HG02970 (cell line): ENCODE measurements at regions not wholly inside any gene's neighbourhood (a gene's known extent, or its start where the extent isn't known, plus 50 kb on each side); places are given as distances from the start of the nearest gene placed in this dataset.

Experiments
- ATAC-seq: cut with Tn5 transposase; IDR thresholded peaks from one replicate; pipeline ENCODE4 v1.9.1; 2021; ENCODE audit warnings: mild to moderate bottlenecking, moderate library complexity, moderate number of reproducible peaks; ENCODE audit not compliant: unreplicated experiment, low FRiP score

DNA sequence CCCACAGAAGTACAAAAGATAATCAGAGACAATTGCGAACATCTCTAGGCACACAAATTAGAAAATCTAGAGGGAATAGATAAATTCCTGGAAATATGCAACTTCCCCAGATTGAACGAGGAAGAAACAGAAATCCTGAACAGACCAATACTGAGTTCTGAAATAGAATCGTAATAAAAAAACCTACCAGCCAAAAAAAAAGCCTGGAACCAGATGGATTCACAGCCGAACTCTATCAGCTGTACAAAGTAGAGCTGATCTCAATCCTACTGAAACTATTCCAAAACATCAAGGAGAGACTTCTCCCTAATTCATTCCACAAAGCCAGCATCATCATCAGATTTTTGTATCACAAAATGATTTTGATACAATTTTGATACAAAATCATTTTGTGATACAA, 206.4 kb downstream of the REEP3 start:
- no peak for ATAC-seq

DNA sequence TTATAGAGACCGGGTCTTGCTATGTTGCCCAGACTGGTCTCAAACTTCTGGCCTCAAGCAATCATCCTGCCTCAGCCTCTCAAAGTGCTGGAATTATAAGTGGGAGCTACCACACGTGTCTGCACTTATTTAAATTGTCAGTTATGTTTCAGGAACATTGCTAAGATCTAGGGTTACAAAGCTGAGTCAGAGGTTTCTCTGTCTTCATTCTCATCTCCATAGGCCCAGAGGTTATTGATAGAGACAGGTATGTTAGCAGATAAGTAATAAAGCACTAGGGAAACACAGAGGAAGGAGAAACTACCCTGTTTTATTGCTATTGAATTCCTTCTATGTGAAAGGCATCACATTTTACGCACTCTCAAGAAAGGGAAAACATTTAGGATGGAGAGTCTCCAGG, 214.1 kb downstream of the REEP3 start:
- ATAC-seq, result no peak

DNA sequence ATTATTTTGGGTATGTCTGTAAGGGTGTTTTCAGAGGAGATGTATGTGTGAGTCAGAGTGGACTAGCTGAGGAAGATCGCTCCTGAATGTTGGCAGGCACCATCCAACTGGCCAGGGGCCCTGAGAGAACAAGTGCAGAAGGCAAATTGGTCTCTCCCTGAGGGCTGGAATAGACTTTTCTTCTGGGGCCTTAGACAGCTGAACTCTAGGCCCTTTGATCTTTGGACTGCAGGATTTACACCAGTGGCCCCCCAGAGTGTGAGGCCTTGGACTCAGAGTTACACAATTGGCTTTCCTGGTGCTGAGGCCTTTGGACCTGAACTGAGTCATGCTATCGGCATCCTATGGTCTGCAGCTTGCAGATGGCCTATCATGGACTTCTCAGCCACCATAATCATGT, 217.2 kb downstream of the REEP3 start:
- ATAC-seq, result no peak

DNA sequence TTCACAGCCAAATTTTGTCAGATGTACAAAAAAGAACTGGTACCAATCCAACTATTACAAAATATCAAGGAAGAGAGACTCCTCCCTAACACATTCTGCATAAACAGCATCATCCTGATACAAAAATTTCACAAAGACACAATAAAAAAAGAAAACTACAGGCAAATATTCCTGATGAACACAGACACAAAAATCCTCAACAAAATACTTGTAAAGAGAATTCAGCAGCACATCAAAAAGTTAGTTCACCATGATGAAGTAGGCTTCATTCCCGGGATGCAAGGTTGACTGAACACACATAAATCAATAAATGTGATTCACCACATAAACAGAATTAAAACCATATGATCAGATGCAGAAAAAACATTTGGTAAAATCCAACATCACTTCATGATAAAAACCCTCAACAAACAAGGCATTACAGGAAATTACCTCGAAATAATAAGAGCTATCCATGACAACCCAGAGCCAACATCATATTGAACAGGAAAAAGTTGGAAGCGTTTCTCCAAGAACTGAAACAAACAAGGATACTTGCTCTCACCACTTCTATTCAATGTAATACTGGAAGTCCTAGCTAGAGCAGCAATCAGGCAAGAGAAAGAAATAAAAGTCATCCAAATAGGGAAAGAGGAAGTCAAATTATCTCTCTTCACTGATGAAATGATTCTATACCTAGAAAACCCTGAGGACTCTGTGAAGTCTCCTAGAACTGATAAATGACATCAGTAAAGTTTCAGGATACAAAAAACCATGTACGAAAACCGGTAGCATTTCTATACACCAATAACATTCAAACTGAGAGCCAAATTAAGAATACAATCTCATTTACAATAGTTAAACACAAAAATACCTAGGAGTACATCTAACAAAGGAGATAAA, 223.1 kb downstream of the REEP3 start:
- no peak for ATAC-seq

DNA sequence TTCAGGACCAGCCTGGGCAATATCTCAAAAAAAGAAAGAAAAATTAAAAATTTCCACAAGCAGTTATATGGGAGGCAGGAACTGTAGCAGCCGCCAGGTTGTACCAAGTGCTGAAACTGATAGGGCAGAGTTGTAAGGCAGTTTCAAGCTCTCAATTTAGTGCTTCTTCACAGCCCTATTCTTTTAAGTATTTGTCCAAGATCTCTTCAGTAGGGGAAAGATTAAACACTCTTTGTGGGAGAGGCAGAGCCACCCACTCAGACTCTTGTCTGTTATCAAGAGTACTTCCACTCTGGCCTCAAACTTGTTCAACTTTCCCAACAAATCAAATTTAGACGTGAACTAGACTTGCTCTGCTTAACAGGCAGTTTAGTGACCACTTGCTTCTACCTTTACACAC, 228.7 kb downstream of the REEP3 start:
- no peak for ATAC-seq

DNA sequence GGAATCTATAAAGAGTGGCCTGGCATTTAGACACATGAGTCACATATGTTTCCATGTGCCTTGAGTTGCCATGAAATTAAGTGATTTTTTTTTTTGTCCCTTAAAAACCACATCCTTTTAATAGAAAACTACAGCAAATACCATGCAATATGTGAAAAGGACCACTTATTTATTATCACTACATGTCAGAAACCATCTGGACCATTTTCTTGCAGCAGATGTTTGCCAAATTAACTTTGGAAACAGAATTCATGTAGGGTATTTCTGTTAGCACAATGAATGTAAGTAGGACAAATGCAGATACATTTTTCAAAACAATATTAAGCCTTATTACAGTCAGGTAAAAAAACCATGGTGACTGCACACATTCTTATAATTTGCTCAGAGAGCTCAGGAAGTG, 230.6 kb downstream of the REEP3 start:
- no peak for ATAC-seq

DNA sequence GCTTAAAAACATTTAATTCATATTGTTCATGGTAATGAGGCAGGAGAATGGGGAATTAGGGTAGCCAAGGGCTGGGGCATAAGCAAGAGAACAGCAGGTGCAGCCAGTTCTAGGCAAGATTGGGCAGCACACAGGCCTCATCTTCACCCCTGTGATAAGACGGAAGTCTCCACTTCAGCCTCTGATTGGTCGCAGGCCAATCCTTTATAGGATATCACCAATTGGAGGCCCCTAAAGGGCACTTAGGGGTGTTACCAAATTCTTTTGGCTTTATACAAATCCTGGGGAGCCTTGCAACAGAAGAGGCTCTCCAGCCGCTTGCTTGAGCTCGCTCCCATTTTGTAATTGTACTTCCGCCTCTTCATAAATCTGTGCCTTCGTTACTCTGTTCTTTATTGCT, 231.1 kb downstream of the REEP3 start:
- ATAC-seq, result no peak

DNA sequence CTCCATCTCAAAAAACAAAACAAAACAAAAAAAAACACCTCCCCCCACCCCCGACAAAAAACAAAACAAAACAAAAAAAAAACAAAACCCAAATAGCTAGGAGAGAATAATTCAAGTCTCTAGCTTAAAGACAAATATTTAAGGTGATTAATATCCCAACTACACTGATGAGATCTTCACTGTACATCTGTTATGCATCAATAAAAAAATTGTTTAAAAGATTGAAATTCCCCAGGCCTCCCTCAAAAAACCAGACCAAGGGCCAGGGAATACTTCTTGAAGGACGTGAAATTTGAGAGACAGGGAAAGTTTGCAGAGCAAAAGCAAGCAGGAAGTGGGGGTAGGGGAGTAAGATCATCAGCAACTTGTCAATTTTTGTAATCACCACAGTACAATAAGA, 232.6 kb downstream of the REEP3 start:
- ATAC-seq, result no peak

DNA sequence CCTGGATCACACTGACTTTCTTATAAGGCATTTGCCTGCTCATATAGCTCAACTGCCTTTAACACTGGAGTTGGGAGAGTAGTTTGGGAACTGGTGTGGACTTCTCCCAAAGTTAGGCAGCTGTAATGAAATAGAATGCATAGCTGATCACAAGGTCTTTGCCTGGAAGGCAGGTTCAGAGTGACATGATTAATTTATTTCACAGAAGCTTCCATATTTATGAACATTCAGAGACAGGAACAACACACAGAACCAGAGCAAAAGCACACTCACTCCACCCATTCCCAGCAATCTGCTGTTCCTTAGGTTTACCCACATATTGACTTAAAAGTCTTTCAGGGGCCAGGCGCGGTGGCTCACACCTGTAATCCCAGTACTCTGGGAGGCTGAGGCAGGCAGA, 234.2 kb downstream of the REEP3 start:
- ATAC-seq, result no peak

DNA sequence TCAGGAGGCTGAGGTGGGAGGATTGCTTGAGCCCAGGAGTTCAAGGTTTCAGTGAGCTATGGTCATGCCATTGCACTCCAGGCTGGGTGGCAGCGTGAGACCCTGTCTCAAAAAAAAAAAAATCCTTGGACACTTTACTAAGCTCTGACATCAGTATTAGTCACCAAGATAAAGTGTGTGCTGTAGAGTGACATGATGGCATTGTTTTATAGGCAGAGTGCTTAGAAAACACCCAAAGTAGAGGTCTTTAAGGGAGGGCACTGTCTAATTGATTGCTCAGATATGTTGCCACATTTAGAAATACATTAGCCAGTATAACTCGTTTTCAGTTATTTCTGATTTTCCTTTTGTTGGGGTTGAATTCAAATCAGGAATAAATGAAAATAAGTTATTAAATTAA, 235.9 kb downstream of the REEP3 start:
- no peak for ATAC-seq

DNA sequence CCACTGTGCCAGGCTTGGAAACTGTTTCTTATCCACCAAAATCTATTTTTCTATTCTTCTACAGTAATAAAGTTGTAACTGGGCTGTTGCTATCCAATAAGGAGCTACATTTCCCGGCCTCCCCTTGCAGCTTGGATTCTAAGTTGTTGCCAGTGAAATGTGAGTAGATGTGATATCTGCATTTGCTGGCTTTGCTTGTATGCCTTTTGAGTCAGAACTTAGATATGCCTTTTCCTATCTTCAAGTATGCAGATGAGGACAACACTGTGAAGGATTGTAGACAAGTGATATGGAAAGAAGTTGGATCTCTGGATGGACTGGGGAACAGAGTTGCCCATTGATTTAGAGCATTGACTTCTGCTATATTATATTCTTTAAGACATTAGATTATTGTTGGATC, 236.9 kb downstream of the REEP3 start:
- ATAC-seq, result no peak

DNA sequence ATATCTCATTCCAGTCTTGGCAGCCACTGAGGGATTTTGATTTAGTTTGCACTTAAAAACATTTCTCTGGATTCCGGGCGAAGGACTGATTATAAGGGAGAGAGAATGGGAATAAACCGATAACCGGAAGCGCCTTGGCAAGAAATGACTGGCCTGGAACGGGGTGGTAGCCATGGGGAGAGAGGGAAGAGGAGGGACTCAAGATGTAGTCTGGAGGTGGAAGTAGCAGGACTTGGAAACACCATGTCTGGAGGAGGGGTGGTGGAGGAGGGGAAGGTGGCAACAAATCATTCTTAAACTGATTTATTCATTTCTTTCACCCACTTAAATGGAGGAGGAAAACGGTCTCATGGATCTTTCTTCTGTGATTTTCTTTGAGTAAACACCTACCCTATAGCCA, 238.1 kb downstream of the REEP3 start:
- ATAC-seq, result no peak

DNA sequence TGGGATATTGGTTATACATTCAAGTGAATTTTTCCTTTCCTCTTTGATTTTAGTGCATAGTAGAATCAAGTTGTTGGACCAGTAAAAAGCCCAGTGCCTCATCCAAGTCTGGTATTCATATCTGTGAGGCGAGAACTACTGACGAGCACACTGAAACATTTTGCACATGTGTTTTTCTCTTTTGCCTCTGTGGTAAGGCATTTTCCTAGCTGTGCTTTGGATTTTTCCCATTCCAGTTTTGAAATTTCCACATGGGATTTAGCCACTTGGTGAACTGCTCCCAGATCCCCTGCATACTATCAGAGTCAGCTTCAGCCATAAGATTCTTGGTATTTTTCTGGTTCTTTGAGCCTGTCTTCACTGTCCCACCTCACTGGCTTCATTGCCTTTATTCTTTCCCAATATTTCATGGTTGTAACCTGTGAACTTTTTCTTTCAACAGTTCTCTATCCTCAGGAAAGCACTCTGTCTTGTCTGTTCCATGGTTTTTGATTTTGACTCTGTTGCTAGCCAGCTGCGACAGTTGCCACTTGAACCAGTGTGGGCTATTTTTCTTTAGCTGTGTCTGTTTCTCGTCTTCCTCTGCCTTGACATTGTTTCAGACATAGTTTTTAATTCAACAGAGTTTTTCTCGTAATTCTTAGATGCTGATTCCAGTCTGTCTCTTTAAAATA, 239.0 kb downstream of the REEP3 start:
- no peak for ATAC-seq

DNA sequence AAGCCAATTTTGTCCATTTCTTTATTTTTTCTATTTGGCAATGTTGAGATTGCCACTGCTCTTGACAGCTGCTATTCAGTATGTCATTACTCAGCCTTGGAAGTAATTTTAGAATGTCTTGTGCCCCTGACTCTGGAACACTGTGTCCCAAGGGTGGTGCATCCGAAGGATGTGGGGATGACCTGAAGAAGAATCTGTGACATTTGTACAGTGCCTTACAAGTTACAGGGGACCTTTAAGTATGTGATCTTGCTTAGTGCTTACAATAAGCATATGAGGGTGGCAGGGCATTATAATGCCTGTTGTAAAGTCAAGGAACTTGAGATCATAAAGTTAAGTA, 239.5 kb downstream of the REEP3 start:
- ATAC-seq, result no peak

DNA sequence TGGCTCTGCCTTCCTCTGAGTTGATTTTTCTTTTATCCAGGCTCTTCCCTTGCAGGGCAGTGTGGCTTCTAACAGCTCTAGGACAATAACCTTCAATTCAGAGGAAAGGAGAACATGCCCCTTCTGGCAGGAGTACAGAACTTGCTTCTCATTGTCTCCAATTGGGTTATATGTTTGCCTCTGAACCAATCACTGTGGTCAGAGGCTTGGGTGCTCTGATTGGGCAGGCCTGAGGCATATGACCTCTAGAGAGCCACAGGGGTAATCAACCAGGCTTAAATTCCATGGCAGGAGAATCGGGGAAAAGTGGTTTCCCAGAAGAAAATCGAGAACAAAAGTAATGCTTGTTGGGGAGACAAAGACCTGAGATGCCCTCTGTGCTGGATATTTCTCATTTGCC, 240.0 kb downstream of the REEP3 start:
- no peak for ATAC-seq

DNA sequence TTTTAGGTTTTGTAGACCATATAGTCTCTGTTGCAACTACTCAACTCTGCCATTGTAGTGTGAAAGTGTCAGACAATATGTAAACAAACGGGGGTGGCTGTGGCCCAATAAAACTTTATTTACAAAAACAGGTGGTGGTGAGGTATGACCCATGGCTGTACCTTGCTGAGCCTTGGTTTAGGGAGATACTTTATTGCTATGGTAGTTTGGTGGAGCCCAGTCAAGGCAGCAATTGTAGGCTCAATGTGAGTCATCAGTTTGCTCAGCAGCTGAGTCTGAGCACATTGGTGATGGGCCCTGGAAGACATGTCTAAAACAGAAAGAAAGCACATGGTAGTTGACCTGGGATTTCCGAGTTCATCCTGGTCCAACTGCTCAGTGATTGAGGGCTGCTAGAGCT, 242.5 kb downstream of the REEP3 start:
- no peak for ATAC-seq

DNA sequence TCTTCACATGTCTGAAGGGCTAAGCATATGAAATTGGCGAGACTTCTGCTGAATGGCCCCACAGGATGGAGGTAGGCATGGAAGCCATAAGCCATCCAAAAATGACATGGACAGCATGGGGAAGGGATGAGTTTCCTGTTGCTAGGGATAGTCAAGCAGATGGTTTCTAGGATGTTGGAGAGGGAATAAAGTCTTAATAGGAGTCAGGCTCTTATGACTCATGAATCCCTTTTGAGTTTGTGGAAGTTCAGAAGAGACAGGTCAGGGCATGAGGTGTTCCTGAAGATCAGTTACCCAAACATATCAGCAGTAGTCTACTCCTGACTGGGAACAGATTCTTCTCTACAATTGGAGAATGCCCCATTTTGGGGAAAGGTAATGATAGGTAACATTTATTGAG, 243.9 kb downstream of the REEP3 start:
- no peak for ATAC-seq

DNA sequence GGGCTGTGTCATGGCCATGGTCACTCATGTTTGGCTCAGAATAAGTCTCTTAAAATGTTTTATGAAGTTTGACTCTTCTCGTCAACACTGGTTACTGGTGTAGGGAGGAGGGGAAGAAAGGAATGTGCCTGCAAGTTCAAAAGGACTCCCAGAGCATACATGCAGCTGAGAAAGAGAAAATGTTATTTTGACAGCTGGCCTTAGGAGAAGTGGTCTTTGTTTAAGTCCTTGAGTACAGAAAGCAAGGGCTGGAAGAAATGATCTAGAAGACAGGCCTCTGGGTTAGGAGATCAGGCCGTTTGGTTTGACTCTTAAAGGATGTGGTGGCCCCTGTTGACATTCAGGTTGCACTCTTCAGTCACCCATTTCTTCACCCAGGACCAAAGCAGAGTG, 245.5 kb downstream of the REEP3 start:
- no peak for ATAC-seq

DNA sequence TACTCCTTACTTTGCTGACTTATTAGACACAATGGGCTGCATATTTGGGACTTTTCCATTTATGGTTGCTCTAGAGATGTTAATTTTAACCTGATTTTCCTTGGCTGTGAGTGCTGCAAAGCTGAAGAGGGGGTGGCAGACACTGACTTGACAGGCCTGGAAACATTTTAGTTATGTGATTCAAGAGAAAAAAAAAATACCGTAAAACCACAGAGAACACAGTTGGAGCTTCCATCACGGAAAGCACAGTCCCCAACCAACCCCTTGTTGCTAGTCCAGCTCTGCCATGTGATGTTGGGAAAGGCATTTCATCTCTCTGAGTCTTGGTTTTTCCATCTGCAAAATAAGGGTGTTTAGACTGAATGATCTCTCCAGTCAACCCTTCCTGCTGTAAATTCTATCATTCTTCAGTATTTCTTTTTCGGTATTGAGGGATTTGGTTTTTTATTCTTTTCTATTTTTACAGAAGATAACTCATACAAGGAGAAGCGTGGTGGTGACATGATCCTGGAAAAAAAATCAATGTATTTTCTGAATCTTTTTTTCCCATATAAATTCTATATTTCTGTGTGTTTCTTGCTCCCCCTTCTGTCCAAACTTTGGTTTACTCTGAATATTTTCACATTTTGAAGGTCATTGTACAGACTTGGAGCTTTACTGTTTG, 246.1 kb downstream of the REEP3 start:
- no peak for ATAC-seq

DNA sequence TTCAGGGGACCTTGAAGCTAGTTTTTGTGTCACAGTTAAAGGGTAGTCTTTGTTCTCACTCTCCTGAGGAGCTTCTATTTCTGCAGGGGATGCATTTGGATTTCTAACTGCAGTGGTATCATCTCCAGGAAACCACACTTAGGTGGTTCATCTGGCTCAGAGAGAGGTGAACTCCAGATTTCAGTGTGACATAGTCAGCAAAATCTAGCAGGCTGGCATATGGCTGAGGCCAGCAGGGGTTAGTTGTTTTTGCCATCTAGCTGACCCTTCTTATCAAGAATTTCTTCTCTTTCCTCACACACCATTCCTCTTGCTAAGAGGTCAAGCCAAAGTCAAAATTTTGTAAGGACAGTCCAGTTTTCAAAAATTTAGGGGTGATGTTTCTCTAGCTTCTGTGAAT, 248.2 kb downstream of the REEP3 start:
- ATAC-seq, result no peak

DNA sequence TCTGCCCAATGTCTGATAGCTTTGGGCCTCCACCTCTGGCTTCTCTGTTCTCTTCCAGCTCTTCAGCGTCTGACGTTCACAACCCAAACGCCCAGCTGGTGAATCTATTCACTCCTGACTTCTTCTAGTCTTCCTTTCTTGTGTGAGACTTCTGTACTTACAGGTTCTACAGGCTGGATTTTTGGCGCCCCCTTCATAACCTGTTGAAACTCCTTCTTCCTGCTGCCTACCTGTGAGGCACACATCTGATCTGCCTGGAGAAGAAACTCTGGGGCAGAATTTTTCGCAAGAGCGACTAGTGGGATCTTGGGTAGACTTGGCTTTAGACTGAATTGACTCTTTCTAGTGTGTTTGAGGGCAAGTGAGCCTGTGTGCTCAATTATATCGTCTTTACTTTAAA, 249.3 kb downstream of the REEP3 start:
- ATAC-seq, result no peak

DNA sequence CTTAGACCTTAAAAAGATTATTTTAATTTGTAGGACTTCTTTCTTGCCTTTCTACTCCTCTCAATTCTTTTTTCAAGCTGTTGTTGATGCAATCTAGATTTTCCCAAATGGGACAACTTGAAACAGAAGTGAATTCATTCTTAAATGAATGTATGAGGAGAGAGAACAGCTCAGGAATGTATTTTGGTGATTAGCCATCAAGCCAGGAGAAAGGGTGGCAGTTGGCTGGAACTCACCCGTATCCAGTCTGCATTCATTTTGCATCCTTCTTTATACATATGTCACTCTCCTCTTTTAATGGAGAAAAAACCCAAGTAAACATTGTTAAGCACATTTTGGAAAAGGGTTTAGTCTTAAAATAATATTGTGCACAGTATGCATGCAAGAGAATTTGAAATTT, 251.3 kb downstream of the REEP3 start:
- no peak for ATAC-seq
